ENCODE measurements at regions not wholly inside any gene's neighbourhood (a gene's known extent, or its start where the extent isn't known, plus 50 kb on each side); places are given as distances from the start of the nearest gene placed in this dataset.
"Not testable (repeated sequence)": the region's sequence is repeated elsewhere in the genome, so short reads cannot be mapped to it uniquely, and the experiment has no call there.

DNA sequence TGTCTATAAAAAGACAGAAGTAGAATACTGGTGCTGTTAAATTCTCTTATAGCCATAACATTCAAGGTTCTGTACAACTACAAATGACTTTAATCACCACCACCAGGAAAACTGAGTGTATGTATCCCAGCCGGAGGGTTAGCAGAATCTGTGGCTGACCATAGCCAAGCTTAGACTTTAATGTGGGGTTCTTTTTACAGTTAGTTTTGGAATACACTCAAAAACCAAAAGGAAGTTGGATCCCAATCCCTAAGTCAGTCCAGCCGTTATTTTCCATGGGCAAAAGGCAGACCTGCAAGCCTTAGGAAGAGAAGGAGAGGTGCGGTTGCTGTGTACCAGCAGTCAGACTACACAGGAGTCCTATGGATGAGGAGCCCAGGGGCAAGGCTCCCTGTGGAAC, 179.8 kb downstream of the ENC1 start:
- Histone ChIP-seq H3K9me3 (ENCODE audit: control insufficient read depth, insufficient read depth, low read length) (no peaks in the 10 kb centered on the region), H3K36me3 (ENCODE audit: control insufficient read depth, insufficient read depth, low read length) (no peaks in the 10 kb centered on the region), H3K4me1 (ENCODE audit: control insufficient read depth, insufficient read depth, low read length) (no peaks in the 10 kb centered on the region), H3K27ac (ENCODE audit: low read depth, low read length) (no peak overlapping the region), H3K4me3 (ENCODE audit: low read depth, low read length) (no peak overlapping the region), H3K27me3 (ENCODE audit: control insufficient read depth, insufficient read depth, low read length) (no peaks in the 10 kb centered on the region), H3K9ac (ENCODE audit: low read depth, low read length) (no peak overlapping the region)

DNA sequence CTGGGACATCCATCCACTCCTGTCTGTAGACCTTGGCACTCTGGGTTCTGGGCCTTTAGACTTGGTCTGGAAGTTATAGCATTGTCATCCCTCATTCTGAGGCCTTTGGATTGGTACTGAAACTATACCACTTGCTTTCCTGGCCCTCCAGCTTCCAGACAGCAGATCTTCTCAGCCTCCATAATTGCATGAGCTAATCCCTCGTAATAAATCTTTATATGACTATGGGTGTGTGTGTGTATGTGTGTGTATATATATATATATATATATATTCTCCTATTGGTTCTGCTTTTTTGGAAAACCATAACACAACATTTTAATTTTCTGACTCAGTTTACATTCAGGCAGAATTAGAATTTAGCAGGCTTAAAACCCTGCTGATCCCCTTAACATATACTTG, 180.5 kb downstream of the ENC1 start:
- Histone ChIP-seq H3K9me3 (ENCODE audit: control insufficient read depth, insufficient read depth, low read length) (no peaks in the 10 kb centered on the region), H3K4me3 (ENCODE audit: low read depth, low read length) (no peak overlapping the region), H3K36me3 (ENCODE audit: control insufficient read depth, insufficient read depth, low read length) (no peaks in the 10 kb centered on the region), H3K9ac (ENCODE audit: low read depth, low read length) (no peak overlapping the region), H3K27ac (ENCODE audit: low read depth, low read length) (no peak overlapping the region), H3K27me3 (ENCODE audit: control insufficient read depth, insufficient read depth, low read length) (no peaks in the 10 kb centered on the region), H3K4me1 (ENCODE audit: control insufficient read depth, insufficient read depth, low read length) (no peaks in the 10 kb centered on the region)

- no peaks in the 10 kb centered on the region for H3K36me3 ChIP-seq (ENCODE audit: control insufficient read depth, insufficient read depth, low read length)
- no peaks in the 10 kb centered on the region for H3K4me1 ChIP-seq (ENCODE audit: control insufficient read depth, insufficient read depth, low read length)
- no peak overlapping the region for H3K27ac ChIP-seq (ENCODE audit: low read depth, low read length)
- no peaks in the 10 kb centered on the region for H3K27me3 ChIP-seq (ENCODE audit: control insufficient read depth, insufficient read depth, low read length)
- no peaks in the 10 kb centered on the region for H3K9me3 ChIP-seq (ENCODE audit: control insufficient read depth, insufficient read depth, low read length)
- no peak overlapping the region for H3K4me3 ChIP-seq (ENCODE audit: low read depth, low read length)
- H3K9ac ChIP-seq (ENCODE audit: low read depth, low read length), result no peak overlapping the region
Observed at GRCh38 chr5:74457876-74458275, 182.7 kb downstream of the ENC1 start.

- H3K4me1 ChIP-seq (ENCODE audit: control insufficient read depth, insufficient read depth, low read length), result no peaks in the 10 kb centered on the region
- H3K36me3 ChIP-seq (ENCODE audit: control insufficient read depth, insufficient read depth, low read length), result no peaks in the 10 kb centered on the region
- H3K27me3 ChIP-seq (ENCODE audit: control insufficient read depth, insufficient read depth, low read length), result no peaks in the 10 kb centered on the region
- H3K9me3 ChIP-seq (ENCODE audit: control insufficient read depth, insufficient read depth, low read length), result no peaks in the 10 kb centered on the region
- H3K4me3 ChIP-seq (ENCODE audit: low read depth, low read length), result no peak overlapping the region
- H3K9ac ChIP-seq (ENCODE audit: low read depth, low read length), result no peak overlapping the region
- no peak overlapping the region for H3K27ac ChIP-seq (ENCODE audit: low read depth, low read length)
Observed at GRCh38 chr5:74454263-74455030, 186.1 kb downstream of the ENC1 start.

DNA sequence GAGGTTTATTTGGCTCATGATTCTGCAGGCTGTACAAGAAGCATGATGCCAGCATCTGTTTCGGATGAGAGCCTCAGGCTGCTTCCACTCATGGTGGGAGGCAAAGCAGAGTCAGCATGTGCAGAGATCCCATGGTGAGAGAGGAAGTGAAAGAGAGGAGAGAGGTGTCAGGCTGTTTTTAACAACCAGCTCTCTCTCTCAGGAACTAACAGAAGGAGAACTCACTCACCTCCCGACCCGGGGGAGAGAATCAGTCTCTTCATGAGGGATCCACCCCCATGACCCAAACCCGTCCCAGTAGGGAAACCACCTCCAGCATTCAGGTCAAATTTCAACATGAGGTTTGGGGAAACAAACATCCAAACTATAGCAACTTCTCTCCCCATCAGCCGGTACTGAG, 187.7 kb downstream of the ENC1 start:
- no peaks in the 10 kb centered on the region for H3K27me3 ChIP-seq (ENCODE audit: control insufficient read depth, insufficient read depth, low read length)
- no peak overlapping the region for H3K4me3 ChIP-seq (ENCODE audit: low read depth, low read length)
- H3K9ac ChIP-seq (ENCODE audit: low read depth, low read length), result no peak overlapping the region
- H3K9me3 ChIP-seq (ENCODE audit: control insufficient read depth, insufficient read depth, low read length), result no peaks in the 10 kb centered on the region
- no peaks in the 10 kb centered on the region for H3K36me3 ChIP-seq (ENCODE audit: control insufficient read depth, insufficient read depth, low read length)
- H3K27ac ChIP-seq (ENCODE audit: low read depth, low read length), result no peak overlapping the region
- no peaks in the 10 kb centered on the region for H3K4me1 ChIP-seq (ENCODE audit: control insufficient read depth, insufficient read depth, low read length)

DNA sequence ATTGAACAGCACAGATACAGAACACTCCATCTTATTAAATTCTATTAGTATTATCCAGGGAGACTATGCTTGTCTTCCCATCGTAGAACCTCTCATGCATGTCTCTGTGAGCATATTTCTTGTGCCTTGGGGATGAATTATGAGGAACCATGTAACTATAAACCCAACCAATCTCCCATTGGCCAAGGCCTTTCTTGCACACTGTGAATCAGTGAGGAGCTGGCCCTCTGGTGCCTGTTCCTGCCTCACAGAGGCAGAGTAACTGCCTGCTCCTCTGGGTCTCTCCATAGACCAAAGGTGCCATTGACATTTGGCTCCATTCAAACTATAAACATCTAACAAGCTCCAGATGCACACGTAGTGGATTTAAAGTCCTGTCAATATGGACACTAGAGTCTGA, 190.4 kb downstream of the ENC1 start:
- Histone ChIP-seq H3K36me3 (ENCODE audit: control insufficient read depth, insufficient read depth, low read length) (no peaks in the 10 kb centered on the region), H3K9ac (ENCODE audit: low read depth, low read length) (no peak overlapping the region), H3K4me1 (ENCODE audit: control insufficient read depth, insufficient read depth, low read length) (no peaks in the 10 kb centered on the region), H3K9me3 (ENCODE audit: control insufficient read depth, insufficient read depth, low read length) (no peaks in the 10 kb centered on the region), H3K27me3 (ENCODE audit: control insufficient read depth, insufficient read depth, low read length) (no peaks in the 10 kb centered on the region), H3K4me3 (ENCODE audit: low read depth, low read length) (no peak overlapping the region), H3K27ac (ENCODE audit: low read depth, low read length) (no peak overlapping the region)

- H3K9me3 ChIP-seq (ENCODE audit: control insufficient read depth, insufficient read depth, low read length), result no peaks in the 10 kb centered on the region
- H3K36me3 ChIP-seq (ENCODE audit: control insufficient read depth, insufficient read depth, low read length), result no peaks in the 10 kb centered on the region
- peaks cover 6% of the 10 kb centered on the region for H3K4me1 ChIP-seq (ENCODE audit: control insufficient read depth, insufficient read depth, low read length)
- no peak overlapping the region for H3K27ac ChIP-seq (ENCODE audit: low read depth, low read length)
- H3K9ac ChIP-seq (ENCODE audit: low read depth, low read length), result no peak overlapping the region
- H3K27me3 ChIP-seq (ENCODE audit: control insufficient read depth, insufficient read depth, low read length), result no peaks in the 10 kb centered on the region
- no peak overlapping the region for H3K4me3 ChIP-seq (ENCODE audit: low read depth, low read length)
Observed at GRCh38 chr5:74446725-74447241, 193.7 kb downstream of the ENC1 start.

DNA sequence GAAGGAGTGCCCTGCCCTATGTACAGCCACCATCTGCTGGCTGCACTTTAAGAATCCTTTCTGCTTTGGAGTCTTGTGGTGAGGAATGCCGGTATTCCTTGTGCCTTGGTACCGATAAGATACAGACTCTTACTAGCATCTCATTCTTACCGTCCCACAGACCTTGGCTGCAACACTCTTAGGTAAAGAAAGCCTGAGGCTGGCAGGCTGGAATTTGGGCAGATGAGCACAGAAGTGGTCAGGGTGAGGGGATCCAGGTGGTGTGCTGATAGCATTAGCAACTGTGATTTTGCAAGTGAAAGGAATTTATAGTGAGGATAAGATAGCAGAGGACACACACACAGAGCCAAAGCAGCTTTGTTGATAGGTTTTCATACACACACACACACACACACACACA, 198.1 kb downstream of the ENC1 start:
- no peaks in the 10 kb centered on the region for H3K27me3 ChIP-seq (ENCODE audit: control insufficient read depth, insufficient read depth, low read length)
- H3K9ac ChIP-seq (ENCODE audit: low read depth, low read length), result no peak overlapping the region
- H3K36me3 ChIP-seq (ENCODE audit: control insufficient read depth, insufficient read depth, low read length), result no peaks in the 10 kb centered on the region
- H3K4me3 ChIP-seq (ENCODE audit: low read depth, low read length), result no peak overlapping the region
- H3K27ac ChIP-seq (ENCODE audit: low read depth, low read length), result no peak overlapping the region
- H3K9me3 ChIP-seq (ENCODE audit: control insufficient read depth, insufficient read depth, low read length), result no peaks in the 10 kb centered on the region
- peaks cover 6% of the 10 kb centered on the region for H3K4me1 ChIP-seq (ENCODE audit: control insufficient read depth, insufficient read depth, low read length)

DNA sequence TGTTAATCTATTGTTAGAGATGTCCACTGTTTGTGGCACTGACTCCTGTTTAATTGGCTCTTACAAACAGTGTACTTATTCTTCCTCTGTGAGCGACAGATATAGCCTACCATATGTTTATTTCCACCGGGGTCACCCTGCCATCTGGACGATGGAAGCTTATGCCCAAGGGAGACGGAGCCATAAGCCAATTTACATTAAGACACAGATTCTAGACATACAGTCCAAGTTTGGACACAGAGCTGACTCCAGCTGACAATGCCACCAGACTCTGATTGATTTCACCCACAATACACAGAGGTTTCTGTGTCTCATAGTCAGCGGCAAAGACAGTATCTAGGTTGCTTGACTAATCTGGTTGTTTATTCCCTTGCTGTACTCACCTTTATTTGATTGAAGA, 198.9 kb downstream of the ENC1 start:
- Histone ChIP-seq H3K9ac (ENCODE audit: low read depth, low read length) (no peak overlapping the region), H3K36me3 (ENCODE audit: control insufficient read depth, insufficient read depth, low read length) (no peaks in the 10 kb centered on the region)

DNA sequence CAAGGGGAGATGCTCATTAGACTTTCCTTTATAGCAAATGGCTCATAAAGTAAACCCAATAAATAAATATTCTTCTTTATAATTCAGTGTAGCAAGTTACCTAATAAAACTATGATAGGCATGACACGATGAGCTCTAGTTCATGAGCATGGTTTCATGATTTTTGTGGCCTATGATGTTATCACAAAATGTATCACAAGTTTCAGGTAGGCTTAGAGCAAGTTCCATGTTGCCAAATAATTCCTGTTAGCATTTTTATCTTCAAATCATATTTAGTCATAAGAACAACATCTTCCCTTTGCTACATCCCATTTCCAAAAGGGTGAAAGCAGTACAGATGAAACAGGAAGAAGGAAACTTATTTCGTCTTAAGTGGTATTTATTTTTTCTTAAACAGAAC, 200.2 kb downstream of the ENC1 start:
- Histone ChIP-seq H3K4me3 (ENCODE audit: low read depth, low read length) (no peak overlapping the region), H3K9me3 (ENCODE audit: control insufficient read depth, insufficient read depth, low read length) (no peaks in the 10 kb centered on the region), H3K36me3 (ENCODE audit: control insufficient read depth, insufficient read depth, low read length) (no peaks in the 10 kb centered on the region), H3K4me1 (ENCODE audit: control insufficient read depth, insufficient read depth, low read length) (peaks cover 6% of the 10 kb centered on the region), H3K27ac (ENCODE audit: low read depth, low read length) (no peak overlapping the region), H3K27me3 (ENCODE audit: control insufficient read depth, insufficient read depth, low read length) (no peaks in the 10 kb centered on the region), H3K9ac (ENCODE audit: low read depth, low read length) (no peak overlapping the region)

More for the DNA sequence above, 198.9 kb downstream of the ENC1 start:
- Histone ChIP-seq H3K4me3 (ENCODE audit: low read depth, low read length) (no peak overlapping the region), H3K9me3 (ENCODE audit: control insufficient read depth, insufficient read depth, low read length) (no peaks in the 10 kb centered on the region), H3K27me3 (ENCODE audit: control insufficient read depth, insufficient read depth, low read length) (no peaks in the 10 kb centered on the region), H3K4me1 (ENCODE audit: control insufficient read depth, insufficient read depth, low read length) (peaks cover 6% of the 10 kb centered on the region), H3K27ac (ENCODE audit: low read depth, low read length) (no peak overlapping the region)

- H3K27ac ChIP-seq (ENCODE audit: low read depth, low read length); H3K27me3 ChIP-seq (ENCODE audit: control insufficient read depth, insufficient read depth, low read length); H3K36me3 ChIP-seq (ENCODE audit: control insufficient read depth, insufficient read depth, low read length); H3K9ac ChIP-seq (ENCODE audit: low read depth, low read length); H3K4me3 ChIP-seq (ENCODE audit: low read depth, low read length); H3K9me3 ChIP-seq (ENCODE audit: control insufficient read depth, insufficient read depth, low read length): not testable (repeated sequence)
- H3K4me1 ChIP-seq (ENCODE audit: control insufficient read depth, insufficient read depth, low read length), result peaks cover 17% of the 10 kb centered on the region
Observed at GRCh38 chr5:74437870-74438269, 202.7 kb downstream of the ENC1 start.
